A204.1 (cell line): ENCODE measurements at regions not wholly inside any gene's neighbourhood (a gene's known extent, or its start where the extent isn't known, plus 50 kb on each side); places are given as distances from the start of the nearest gene placed in this dataset.

Experiments
- FAIRE-seq: peaks from 2 replicates; lab custom pipeline; 2012; peaks lifted over from hg19 to GRCh38; lab: Jason Lieb, UNC

DNA sequence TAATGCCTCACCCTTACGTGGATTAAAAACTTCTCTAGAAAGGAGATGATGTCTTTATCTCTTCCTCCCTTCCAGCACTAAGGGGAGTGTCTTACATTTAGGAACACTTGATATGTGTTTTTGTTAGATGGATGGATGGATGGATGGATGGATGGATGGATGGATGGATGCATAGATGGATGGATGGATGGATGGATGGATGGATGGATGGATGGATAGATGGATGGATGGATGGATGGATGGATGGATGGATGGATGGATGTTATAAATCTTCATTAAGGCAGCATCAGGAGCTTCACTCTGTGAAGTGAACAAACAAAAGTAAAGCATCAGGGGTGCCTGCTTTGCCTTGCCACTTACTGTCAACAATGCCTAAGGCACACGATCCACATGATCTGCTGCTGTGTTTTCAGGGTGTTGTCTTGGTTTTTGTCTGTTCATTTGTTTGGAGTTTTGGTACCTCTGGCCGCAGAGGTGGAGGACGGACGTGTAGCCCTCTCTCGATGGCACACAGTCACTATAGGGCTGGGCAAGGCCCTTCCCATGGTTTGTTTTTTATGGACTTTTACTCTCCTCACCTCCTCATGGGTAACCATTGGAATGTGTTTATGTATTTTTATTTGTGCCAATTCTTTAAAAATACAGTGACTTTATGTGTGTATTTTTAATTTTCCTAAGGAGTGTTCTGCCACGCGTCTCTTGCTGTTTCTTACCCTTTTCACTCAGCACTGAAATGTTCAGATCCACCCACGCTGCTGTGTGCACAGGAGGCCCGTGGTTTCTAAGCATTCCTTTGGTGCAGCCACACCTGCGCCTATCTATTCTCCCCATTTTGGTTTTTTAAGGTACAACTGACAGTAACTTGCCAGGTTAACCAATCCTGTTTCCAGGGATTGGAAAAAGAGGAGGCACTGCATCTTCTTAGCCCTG is 91.8 kb upstream of the ENPP6 start:
- FAIRE-seq = no peak

DNA sequence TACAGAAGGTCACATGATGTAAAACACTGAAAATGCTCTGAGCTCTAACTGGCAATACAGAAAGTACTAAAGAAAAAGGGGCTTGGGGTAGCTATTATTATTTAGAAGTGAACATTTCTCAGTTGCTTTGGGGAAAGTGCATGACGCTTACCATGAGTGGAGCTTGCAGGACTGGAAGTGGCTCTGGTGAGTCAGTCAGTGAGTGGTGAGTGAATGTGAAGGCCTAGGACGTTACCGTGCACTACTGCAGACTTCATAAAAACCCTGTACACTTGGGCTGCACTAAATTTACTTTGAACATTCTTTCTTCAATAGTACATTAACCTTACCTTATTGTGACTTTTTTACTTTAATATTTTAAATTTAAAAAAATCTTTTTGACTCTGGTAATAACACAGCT is 89.3 kb upstream of the ENPP6 start:
- FAIRE-seq = no peak

DNA sequence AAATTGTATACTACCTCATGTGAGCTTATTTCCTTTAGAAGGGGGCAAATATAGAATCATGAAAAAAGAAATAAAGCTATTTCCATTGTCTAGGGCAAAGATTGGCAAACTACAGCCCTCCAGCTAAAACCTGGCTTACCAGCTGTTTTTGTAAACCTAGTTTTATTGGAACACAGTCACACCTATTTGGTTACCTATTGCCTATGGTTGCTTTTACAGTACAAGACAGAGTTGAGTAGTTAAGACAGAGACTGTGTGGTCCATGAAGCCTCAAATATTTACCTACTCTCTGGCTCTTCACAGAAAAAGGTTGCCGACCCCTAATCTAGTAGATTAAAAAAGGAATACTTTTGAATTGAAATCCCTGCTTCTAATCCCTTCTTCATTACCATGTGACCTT is 88.8 kb upstream of the ENPP6 start:
- no peak for FAIRE-seq

DNA sequence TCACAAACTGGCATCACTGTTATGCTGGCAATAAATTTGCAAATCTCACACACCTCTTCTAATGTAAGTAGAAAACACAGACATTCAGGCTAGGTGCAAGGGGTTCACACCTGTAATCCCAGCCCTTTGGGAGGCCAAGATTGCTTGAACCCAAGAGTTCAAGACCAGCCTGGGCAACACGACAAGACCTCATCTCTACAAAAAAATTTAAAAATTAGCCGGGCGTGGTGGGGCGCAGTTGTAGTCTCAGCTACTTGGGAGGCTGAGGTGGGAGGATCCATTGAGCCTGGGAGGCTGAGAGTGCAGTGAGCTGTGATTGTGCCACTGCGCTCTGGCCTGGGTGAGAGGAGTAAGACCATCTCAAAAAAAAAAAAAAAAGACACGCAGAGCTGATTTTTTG is 83.1 kb upstream of the ENPP6 start:
- FAIRE-seq = no peak

DNA sequence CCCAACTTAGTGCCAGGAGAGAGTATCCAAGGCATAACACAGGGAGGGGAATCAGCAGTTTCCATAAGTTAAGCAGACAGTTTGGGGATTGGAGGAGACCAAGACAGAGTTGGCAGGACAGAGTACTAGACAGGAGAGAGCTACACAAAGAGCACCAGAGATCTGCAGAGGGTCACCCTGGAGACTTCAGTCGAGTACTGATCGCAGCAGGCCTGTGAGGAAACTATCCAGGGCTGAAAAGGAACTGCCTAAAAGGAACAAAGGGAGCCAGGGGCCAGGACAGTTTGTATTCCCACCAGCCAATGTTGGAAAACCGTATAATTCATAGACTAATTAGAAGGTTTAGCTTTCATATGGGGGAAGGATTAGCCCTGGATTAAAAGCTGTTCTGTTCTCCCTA is 80.6 kb upstream of the ENPP6 start:
- no peak for FAIRE-seq

DNA sequence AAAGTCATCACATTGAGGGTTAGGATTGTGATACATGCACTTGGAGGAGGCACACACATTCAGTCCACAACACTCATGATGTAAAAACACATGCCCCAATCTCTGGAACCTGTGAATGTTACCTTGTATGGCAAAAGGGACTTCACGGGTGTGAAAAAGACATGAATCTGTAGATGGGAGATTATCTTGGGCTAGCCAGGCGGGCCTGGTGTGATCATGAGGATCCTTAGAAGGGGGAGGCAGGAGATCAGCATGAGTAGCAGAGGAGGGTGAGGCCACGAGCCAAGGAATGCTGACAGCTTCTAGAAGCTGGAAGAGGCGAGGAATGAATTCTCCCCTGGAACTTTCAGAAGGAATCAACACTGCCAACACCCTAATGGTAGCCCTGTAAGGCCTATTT is 77.5 kb upstream of the ENPP6 start:
- FAIRE-seq = no peak

DNA sequence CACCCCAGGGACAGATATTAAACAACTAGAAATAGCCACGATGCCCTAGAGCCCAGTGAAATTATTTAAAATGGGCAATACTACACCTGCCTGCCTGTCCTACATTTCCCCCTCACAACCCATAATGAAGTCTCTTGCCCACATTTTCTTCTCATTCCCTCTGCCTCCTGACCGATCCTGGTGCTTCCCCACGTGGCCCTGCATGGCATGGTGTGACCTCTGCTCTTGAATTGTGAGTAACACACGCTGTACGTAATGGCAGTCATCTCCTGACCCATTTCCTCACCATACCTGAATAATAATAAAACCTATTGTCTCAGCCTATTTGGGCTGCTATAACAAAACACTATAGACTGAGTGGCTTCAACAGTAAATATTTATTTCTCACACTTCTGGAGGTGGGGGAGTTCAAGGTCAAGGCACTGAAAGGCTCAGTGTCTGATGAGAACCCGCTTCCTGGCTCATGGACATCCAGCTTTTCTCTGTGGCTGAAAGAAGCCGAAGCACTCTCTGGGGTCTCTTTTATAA is 77.0 kb upstream of the ENPP6 start:
- no peak for FAIRE-seq

DNA sequence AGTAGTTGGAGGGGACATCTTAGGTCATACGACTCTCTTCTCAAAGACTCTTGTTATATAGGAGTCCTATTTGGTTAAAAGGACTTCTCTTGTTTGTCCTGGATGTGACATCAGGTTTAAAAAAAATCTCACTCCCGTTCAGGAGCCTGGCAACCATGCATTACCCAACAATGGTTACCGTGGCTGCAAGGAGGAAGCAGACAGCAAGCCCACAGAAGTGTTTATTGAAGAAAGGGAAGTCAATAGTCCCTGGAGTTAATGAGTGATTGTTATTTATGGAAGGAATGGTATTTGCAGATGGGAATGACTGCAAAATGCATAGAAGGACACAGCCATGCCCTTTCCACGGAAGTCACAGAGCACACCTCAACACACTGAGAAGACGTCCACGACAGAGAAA is 75.9 kb upstream of the ENPP6 start:
- no peak for FAIRE-seq

DNA sequence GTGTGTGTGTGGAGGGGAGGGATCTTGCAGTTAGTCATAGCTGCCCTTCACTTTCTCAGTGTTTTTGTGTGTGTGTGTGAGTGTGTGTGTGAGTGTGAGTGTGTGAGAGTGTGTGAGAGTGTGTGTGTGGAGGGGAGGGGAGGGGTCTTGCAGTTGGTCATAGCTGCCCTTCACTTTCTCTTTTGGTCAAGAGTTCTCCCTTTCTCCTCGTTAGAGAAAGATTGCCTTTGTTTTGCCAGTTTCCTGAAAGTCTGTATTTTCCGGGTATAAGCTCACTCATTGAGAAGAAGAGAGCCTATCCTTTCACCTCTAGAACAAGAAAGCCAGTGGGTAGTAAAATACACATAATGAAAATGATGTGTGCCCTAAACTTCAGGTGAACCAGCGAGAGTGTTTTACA is 75.2 kb upstream of the ENPP6 start:
- no peak for FAIRE-seq

DNA sequence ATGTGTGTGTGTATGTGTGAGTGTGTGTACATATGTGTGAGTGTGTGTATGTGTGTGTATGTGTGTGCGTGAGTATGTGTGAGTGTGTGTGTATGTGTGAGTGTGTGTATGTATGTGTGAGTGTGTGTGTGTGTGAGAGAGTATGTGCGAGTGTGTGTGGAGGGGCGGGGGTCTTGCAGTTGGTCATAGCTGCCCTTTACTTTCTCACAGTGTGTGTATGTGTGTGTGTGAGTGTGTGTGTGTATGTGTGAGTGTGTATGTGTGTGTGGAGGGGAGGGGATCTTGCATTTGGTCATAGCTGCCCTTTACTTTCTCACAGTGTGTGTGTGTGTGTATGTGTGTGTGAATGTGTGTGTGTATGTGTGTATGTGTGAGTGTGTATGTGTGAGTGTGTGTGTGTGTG is 74.8 kb upstream of the ENPP6 start:
- no peak for FAIRE-seq

DNA sequence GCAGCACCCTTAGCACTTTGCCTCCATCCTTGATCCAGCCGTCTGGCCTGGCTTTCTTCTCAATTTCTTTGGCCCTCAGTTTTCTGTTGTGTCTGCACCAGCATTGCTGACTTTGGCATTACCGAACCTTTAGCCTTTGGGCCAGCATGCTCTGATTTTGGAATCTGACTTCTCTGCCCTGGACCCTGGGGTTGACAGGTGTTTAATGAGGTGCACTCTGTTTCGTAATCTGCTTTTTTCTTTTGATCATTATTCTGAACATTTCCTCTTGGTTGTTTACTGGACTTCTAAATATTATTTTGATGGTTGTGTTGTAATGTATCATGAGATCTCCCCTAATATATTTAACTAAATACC is 71.5 kb upstream of the ENPP6 start:
- FAIRE-seq = no peak

DNA sequence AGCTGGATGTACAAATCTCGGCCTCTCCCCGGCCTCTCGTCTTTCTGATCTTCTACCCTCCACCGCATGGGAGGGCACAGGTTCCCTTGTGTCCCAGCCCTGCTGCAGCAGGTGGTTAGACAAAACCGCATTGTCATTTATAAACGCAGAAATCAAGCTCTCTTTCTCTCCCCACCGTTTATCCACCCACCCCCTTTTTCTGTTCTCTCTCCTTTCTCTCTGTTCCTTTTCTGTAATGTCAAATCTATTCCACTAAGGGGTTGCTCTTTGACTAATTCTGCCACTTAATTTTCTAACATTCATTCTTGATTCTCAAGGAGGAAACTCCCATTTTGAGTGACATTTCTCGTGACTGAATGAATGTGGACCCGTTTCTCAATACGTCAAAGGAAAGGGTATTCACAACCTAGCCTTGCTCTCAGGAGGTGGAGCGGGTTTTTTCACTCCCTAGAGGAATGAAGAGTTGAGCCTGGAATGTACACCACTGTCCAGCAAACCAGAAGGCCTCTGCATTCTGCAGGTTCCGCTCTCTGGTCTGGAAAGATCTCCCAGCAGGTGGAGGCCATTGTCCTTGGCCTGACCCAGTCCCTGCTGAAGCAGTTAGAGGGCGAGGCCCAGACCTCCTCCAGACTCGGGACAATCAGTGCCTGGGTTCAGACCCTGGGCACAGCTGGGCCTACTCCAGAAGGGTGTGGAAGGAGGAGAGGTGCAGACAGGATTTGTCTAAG is 70.9 kb upstream of the ENPP6 start:
- FAIRE-seq = no peak

DNA sequence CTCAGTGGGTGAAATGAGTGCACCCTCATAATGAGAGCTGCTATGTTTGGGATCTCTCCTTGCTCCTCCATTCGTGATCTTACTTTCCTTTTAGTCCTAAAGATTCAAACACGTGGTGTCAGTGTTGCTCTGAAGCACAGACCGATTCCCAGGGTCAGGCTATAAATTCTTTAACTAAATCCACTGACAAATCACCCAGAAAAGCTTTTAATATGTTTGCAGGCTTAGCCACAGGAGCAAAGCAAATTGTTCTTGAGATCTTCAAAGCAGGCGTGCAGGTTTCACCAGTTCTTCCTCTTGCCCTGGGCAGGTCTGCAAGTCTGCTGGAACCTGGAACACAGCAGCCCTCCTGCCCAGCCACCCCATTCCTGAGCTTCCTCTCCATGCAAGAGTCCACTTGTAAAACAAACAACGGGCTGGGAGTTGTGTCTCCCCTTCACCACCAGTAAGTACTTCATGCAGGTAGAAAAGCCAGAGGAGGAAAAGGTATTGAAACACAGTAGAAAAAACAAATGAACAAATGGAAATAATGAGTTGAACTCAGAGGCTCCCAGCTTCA is 70.1 kb upstream of the ENPP6 start:
- FAIRE-seq = peak; percentile 64

DNA sequence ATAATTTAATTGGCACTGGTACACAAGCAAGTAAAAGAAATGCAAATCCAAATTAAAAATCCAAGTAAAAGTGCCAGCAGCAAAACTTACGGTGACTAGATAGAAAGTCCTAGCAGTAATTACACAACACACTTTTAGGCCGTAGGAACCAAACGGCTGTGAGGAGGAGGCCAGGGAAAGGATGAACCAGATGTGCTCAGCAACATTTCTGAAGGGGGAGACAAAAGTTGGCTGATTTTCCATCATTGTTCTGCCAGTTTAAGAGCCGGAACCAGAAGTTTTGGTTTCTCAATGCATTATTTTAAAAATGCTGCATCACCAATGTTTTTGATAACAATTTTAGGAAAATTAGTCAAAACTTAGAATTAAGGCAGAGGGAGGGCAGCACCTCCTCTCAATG is 68.7 kb upstream of the ENPP6 start:
- no peak for FAIRE-seq

DNA sequence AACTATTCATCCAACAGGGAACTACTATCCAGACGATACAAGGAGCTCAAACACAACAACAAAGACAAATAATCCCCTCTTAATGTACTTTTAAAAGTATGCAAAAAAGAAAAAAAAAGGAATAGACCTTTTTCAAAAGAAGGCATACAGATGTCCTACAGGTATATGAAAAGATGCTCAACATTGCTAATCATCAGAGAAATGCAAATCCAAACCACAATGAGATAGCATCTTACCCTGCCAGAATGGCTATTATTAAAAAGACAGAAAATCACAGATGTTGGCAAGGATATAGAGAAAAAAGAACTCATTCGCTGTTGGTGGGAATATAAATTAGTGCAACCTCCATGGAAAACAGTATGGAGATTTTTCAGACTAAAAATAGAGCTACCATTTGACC is 67.1 kb upstream of the ENPP6 start:
- no peak for FAIRE-seq

DNA sequence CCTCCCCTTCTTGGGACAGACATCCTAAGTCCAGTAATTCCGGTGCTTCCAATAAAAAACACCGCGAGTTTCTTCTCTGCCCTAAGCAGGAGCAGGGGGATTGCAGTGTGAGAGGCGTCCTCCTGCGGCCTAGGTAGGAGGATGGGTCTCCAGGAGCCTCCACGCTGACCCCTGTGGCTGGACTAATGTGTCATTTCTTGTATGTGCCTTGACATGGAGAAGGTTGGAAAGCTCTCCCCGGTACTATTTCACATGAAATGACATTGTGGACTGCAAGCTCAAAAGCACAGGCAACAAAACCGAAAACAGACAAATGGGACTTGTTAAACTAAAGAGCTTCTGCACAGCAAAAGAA is 66.6 kb upstream of the ENPP6 start:
- FAIRE-seq = no peak

DNA sequence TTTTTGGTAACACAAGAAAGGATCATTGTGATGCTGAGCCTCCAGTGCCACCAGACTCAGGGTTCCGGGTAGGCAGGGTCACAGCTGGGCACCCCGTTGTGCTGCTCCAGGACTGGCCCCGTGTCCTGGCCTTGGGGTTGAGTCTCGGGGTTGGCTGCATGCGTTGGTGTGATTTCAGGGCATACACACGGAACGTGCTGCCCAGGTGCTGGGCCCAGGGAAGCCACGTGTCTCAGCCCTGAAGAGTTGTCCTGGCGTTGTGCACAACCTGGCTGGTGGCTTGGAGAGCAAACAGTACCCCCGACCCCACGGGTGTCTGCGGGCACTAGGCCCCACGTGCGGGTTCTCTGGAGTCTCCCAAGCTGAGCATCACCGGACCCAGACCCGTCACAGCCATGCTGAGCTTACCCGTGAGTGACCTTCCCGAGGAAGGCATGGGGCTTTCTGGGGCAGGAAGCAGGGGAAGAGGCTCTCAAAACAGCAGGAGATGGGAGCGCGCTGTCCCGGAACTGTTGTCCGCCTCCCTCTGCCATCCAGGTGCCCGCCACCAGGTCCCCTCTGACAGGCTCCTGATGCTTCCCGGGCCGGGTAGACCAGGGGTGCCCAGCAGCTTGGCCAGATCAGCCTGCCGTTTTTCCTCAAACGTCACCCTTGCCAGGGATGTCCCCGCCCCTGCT is 66.1 kb upstream of the ENPP6 start:
- FAIRE-seq = no peak

DNA sequence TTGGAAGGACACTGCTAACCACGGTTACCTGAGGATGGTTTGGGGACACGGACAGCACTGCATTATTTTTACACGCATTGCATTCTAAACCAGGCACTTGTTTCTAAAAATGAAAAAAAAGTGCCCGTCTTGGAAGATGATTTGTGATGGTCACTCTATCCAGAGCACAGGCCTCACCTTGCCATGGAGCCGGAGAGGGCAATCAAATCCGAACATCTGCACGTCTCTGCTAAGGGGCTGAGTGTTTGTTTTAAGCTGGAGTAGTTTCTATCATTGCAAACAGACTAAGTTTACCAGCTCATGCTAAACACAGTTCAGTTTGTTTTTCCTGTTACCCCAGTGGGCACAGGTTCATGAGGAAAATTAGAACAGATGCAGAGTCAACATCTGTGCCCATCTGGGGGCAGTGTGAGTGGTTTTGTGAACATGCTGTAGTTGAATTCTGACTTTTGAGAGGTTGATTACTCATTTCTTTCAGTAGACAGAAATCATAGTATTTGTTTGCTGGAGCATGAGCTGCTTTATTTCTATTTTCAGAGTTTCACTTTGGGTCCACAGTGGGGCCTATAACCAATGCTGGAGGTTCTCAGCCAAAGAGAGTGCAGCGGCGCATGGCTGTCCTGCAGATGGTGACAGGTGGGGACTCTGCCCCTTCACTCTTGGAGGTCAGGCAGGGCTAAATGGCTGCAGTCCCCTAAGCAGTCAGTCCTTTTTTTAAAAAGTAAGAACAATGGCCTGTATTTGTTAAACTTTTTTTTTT is 65.4 kb upstream of the ENPP6 start:
- FAIRE-seq = no peak

DNA sequence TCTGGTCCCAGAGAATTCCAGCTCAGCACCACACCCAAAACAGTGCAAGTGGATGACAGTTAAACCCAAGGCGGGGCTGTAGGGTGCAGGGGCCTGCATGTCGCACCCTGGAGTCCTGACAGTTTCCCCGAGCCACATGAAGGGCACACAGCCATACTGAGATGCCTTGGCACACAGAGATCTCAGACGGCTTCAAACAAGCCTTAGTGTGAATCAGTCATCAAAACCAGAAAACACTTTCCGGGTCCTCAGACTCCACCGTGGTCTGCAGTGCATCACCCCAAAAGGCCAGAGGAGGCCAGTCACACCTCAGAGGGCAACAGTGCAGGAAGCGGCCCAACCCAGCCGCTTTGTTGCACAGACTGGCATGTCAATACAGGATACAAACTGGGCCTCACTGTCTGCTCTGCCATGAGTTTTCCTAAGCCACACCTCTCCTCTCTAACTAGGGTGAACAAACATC is 64.6 kb upstream of the ENPP6 start:
- FAIRE-seq = no peak

DNA sequence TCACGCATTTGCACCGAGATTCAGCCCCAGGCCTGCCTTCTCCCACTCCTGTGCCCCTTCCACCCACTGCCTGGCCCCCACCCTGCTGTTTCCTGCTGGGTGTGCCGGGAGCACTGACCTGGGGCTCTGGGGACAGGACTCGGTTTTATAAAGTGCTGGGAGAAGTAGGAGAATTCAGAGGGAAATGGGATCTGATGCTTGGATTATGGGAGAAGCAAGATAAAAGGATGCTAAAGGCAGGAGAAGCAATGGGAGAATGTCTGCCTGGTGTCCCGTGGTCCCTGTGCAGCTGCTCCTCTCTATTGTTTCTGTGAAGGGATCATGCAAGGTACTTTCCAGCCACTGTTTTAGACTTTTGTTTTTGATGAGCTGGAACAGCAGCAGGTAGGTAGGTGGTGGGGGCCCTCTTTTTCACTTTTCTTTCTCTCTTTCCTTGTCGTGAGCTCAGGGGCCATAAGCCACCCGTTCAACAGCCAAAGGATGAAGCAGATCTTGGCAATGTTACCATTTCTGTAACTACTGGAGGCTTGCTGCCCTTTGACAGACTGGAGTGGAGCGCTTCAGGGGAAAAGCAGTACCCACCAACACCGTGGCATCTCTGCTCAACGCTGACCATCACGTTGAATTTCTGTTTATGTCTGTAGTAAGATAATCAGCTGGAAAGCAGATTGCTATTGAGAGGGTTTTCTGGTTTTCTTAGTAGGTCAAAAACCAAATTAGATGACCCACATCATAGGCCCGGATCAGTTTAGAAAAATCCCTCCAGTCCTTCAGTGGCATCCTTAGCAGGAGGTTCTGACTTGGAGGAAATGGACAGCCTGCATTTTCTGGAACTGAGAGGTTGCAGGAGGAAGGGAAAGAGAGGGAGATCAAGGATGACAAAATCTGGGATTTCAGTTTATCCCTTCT is 63.8 kb upstream of the ENPP6 start:
- FAIRE-seq = no peak

DNA sequence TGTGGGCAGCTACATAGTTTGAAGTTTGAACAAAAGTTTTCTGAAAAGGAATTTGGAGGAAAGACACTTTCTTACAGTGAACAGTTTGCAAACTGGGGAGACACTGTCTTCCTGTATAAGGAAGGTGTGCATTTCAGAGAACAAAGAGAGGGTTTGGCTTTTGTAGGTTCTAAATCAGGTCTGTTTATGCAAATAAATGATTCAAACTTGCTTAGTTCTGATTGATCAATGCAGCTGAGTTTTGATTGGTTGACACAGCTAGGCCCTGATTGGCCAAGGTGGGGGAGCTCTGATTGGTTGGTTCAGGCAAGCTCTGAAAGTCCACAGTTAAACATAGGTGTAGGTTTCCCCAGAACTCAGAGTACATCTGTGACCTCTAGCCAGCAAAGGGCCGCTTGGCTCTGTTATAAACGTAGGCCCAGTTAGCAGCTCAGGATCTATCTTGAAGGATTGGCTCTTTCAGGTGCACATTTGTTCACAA is 63.0 kb upstream of the ENPP6 start:
- FAIRE-seq = no peak
